Posterior cingulate gyrus (tissue), 11 donors: ENCODE measurements at regions not wholly inside any gene's neighbourhood (a gene's known extent, or its start where the extent isn't known, plus 50 kb on each side); places are given as distances from the start of the nearest gene placed in this dataset.
"Not testable (repeated sequence)": the region's sequence is repeated elsewhere in the genome, so short reads cannot be mapped to it uniquely, and the experiment has no call there.

Source experiments
- DNase-seq, 10 donors: peaks; one replicate each; pipeline versions ENCODE4 v3.0.0 to v3.0.0-alpha.2; 2020 to 2021; ENCODE audit warnings: mixed read lengths in 3 of 10
- intact Hi-C: fragments of 100-400 bp; cut with DNase I; formaldehyde crosslinking; loops from one replicate; pipeline ENCODE4 v1.15.1; 2023

DNA sequence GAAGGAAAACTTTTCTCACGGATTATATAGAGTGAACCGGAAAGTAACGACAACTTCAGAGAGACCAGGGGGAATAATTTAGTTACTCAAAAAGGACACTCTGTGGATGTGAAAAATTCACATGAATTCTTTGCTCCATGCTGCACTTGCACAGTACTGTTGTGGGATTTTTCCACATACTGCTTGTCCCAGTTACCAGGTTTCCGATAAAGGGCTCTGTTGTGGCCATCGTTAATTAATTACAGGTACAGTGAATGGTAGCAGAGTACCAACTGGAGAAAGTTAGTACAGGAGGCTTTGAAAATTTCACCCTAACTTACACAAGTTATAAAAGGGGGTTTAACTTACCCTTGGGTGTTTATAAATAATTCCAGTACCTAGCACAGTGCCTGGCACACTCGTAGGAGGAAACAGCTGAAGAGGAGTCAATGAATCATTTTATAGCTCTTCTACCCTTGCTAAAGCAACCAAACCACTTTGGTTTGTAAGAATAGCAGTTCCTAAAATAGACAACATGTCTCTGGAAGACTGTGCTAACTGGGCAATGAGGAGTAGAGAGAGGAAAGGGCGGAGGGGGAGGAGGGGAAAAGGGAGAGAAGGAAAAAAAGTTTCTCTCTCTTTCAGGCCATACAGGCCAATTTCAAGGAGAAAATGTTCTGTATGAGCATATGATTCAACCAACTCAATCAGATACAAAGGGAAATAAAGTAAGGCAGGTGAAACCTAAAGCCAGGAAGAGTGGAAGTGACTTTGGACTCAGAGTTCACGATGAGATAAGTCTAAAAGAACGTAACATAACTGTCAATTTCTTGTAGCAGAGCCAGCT, 98.3 kb upstream of the MAGI3 start:
- intact Hi-C loops = no loop called here
- DNase-seq = no peak

DNA sequence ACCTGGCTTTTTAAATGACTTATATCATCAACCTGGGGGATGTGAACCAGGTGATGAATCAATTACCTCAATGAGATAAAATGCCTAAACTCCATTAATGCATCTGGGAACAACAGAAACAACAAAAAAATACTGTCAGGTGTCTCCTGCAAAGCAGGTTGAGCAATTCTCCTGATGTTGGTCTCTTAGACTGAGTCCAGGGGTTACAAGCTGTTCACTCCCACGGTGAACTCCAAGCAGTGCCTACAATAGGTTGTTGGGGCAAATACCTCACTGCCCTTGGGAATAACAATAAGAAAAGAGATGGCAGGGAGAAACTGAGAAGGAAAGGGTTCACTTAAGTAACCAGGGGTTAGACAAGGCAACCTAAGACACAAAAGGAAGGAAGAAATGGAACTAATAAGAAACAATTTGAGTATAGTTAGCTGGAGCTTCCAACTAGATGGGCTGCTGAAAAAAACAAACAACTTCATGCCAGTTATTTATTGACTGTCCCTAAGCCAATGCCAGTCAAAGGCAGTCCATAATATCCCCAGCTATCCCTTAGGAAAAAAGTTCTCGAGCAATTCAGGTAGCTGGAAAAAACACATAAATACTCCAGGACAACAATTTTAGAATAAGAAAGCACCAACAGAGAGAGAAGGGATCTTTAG, 97.6 kb upstream of the MAGI3 start:
- intact Hi-C loops = no loop called here
- DNase-seq = no peak

DNA sequence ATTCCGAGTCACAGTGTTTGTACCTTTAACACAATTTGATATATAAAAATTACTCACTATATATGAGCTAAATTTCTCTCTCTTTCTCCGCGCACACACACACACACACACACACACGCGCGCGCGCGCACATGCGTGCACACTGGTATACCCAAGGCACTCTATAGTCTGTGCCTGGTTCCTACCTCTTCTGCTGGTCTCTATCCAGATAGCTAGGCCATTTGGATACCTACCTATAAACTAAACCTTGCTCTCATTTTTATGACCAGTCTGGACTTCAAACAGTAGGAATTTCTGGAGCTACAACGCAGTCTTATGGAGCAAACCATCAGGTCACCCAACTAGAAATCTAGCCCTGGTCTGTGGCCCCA, 97.1 kb upstream of the MAGI3 start:
- intact Hi-C loops = no loop called here
- DNase-seq = no peak

DNA sequence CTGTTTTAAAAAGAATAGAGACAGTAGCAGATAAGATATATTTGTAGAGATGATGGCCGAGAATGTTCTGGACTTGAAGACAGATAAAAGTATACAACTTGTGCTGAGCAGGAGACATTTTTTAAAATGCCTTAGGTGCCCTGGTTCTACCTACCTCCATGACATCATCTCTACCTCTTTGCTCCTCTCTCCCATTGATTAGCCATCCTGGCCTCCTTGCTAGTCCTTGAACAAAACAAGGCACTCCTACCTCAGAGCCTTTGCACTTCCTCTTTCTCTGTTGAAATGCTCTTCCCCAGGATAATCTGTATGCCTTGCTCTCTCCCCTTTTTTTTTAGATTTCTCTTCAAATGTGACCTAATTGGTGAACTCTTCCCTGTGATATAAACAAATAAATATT, 92.6 kb upstream of the MAGI3 start:
- DNase-seq = no peak

DNA sequence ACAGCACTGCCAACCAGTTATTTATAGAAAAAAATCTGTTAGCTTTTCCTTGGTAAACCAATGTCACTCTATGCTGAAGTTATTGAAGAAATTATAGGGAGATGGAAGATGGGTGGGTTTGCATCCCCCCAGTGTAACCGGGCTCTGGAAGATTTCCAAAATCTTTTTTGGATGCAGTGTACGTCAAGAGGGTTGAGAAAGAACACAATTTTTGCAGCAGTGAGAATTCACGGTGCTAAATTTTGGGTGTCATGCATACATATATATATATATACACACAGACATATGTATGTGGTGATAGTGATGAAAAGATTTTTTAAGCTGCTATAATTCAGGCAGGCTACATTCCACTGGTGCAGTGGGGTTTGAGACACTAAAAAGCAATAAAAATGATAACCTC, 91.4 kb upstream of the MAGI3 start:
- intact Hi-C loops = no loop called here
- no peak for DNase-seq

More for the DNA sequence above, 92.6 kb upstream of the MAGI3 start:
- intact Hi-C loops = no loop called here

DNA sequence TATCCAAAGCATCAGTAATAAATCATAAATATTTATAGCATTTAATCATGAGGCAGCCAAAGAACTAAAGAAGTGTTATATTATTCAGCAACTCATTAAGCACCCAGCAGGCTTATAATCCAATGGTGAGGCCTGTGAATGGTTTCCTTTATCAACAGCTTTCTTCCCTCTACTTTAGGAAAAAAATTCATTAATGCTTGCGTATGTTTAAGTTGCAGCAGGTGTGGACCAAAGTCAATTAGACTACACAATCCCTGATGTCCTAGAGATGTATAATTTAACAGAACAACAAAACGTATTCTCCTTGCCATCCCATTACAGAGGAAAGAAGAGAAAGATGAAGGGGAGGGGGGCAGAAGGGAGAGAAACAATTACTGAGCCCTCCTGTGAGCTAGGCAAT, 87.7 kb upstream of the MAGI3 start:
- DNase-seq = no peak

DNA sequence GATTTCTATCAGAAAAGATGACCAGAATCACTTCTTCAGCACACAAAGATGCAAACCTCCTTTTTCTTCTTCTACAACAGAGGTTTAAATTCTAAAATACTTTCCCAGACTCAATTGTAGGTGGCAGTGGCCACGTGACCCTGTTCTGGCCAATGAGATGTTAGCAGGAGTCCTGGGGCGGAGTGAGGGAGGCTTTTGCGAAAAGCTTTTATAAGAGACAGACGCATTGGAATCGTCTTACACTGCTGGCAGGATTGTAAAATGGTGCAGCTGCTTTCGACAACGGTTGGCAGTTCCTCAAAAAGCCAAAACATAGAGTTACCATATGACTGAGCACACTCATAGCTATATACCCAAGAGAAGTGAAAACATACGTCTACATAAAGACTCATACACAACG, 87.0 kb upstream of the MAGI3 start:
- peak in 2 of 10 donors; percentile 9 to 12 for DNase-seq

More for the DNA sequence above, 87.7 kb upstream of the MAGI3 start:
- intact Hi-C loops = no loop called here

DNA sequence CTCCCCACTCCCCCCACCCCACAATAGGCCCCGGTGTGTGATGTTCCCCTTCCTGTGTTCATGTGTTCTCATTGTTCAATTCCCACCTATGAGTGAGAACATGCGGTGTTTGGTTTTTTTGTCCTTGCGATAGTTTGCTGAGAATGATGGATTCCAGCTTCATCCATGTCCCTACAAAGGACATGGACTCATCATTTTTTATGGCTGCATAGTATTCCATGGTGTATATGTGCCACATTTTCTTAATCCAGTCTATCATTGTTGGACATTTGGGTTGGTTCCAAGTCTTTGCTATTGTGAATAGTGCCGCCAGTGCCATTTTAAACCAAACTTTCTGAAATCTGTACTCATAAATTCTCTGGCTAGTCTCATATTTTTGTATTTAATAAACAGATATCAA, 85.3 kb upstream of the MAGI3 start:
- DNase-seq, intact Hi-C loops: not testable (repeated sequence)

More for the DNA sequence above, 87.0 kb upstream of the MAGI3 start:
- intact Hi-C loops = no loop called here

DNA sequence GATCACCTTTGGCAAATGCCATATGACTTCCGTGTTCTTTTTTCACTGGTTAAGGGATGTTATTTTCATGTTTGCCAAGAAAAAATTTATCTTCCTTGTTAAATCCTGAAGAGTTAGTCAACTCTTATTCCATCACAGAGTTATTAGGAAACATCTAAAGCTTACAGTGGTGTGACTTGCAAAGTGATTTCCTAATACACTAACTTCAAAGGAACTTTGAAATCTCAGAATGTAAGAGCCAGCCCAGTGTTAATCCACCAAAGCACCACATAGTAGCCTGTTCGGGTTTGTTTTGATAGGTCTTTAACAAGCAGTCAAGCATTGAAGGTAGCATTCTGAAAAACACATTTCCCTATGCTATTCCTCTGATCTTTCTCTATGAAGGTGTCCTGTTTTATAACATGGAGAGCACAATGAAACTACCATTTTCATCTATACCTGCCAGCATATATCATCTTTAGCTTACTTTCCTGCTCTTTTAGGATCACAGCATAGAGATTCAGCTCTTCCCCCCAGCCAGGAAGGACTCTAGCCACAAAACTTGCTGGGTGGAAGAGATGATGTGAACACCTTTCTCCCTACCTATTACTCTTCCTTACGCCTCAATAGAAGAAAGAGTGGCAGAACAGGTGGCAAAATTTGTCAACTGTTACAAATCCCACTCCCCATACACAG, 82.4 kb upstream of the MAGI3 start:
- DNase-seq = no peak
- intact Hi-C loops = no loop called here

DNA sequence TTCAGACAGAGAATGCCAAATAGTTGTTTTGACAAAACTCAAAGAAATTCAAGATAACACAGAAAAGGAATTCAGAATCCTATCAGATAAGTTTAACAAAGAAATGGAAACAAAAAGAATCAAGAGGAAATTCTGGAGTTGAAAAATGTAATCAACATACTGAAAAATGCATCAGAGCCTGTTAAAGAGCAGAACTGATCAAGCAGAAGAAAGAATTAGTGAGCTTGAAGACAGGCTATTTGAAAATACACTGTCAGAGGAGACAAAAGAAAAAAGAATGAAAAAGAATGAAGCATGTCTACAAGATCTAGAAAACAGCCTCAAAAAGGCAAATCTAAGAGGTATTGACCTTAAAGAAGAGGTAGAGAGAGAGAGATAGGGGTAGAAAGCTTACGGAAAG, 77.7 kb upstream of the MAGI3 start:
- DNase-seq, intact Hi-C loops: not testable (repeated sequence)

DNA sequence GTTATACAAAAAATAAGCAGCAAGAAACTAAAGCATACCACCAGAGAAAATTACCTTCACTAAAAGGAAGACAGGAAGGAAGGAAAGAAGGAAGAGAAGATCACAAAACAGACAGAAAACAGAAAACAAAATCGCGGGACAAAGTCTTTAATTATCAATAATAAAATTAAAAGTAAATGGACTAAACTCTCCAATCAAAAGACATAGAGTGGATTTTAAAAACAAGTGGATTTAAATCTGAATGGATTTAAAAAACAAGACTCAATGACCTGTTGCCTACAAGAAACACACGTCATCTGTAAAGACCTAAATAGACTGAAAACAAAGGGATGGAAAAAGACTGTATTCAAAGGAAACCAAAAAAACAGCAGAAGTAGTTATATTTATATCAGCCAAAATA, 75.7 kb upstream of the MAGI3 start:
- intact Hi-C loops = no loop called here
- DNase-seq = no peak

DNA sequence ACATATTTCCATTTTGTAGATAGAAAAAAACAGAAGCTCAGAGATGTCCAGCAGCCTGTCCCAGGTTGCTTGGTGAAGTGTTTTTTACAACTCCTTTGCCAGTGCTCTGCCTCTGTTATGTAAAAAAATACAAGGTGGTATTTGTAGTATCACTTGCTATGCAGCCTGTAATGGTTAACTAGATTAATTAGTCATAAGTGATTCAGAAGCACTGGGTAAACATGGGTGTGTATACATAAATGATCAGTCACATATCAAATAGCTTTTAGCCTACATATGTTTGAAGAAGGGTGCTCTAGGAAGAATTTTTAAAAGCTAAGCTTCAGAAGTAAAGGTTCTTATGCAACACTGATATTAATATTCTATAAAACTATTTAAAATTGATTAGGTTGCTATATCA, 70.0 kb upstream of the MAGI3 start:
- intact Hi-C loops = no loop called here
- no peak for DNase-seq

DNA sequence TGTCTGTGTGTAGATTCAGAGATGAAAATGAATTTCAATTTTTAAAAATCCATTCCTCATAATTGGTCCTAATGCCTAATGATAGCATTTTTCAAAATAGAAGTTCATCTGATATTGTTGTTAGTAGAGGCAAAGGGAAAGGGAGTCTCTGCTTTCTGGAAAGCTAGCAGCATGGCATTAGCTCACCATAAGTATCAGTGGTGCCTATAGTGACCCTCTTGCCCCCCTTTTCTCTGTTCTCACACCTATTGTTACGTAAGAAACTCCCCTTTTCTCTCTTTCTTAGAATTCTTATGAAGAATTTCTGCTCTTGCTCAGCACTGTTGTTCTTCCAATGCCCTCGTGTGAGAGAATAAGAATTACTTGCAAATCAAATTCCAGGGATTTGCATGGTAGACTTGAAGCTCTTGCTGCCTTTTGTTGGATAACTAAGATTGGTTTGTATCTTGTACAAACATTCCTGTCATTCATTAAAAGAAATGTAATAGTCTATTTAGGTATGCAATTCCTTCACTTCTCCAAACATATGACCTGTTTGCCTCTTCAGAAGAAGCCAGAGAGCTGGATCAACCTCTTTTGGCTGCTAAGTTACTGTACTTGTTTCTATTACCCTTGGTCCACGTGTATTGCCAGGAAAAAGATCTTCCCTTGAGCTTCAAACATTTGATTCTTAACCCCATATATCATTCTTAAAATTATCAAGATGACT, 69.2 kb upstream of the MAGI3 start:
- intact Hi-C loops = no loop called here
- no peak for DNase-seq

DNA sequence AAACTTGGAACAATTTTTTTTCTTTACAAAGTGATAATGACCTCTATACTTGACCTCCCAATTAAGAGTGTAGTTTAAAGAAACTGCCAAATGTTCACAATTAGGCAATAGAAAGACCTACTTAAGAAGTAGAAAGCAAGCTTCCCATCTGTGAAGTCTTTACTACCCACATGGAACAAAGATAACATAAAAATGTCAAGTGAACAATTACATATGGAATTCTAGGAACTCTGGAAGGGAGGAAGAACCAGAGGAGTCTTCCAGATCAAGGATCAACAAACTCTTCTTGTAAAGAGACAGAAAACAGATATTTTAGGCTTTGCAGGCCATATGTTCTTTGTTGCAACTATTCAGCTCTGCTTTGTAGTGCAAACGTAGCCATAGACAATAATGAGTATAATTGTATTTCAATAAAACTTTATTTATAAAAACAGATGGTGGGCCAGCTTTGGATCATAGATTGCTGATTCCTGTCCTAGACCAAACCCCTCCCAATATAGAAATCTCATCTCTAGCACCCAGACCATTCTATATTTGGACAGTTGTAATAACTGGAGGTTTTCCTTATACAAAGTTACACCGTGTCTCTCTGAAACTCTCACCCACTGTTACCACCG, 68.4 kb upstream of the MAGI3 start:
- intact Hi-C loops = no loop called here
- DNase-seq = no peak

DNA sequence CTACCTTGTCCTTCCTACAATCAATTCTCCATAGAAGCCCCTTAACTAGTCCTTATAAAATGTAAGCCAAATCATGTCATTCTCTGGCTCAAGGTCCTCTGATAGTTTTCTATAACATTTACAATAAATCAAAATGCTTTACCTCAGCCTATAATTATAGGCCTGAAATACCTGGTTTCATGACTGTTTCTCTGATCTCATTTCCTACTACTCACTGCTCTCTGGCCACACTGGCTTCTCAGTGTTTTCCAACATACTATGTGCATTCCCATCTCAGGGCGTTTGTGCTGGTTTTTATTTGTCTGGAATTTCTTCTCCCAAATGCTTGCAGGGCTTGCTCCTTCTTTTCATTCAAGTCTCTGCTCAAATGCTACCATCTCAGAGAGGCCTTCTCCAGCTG, 67.9 kb upstream of the MAGI3 start:
- intact Hi-C loops = no loop called here

DNA sequence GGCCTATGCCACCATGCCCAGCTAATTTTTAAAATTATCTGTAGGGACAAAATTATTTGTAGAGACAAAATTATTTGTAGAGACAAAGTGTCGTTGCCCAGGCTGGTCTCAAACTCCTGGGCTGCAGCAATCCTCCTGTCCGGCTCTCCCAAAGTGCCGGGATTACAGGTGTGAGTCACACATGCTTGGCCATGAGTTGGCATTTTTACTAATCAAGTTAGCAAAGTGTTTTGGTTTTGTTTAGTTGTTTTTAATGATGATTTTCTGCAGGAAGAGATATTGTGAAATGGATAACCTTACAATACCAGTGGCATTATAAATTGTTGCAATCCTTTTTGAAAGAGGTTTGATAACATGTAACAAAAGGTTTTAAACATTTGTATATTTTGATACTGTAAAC, 65.3 kb upstream of the MAGI3 start:
- no peak for DNase-seq
- intact Hi-C loops = no loop called here

More for the DNA sequence above, 67.9 kb upstream of the MAGI3 start:
- DNase-seq = no peak

DNA sequence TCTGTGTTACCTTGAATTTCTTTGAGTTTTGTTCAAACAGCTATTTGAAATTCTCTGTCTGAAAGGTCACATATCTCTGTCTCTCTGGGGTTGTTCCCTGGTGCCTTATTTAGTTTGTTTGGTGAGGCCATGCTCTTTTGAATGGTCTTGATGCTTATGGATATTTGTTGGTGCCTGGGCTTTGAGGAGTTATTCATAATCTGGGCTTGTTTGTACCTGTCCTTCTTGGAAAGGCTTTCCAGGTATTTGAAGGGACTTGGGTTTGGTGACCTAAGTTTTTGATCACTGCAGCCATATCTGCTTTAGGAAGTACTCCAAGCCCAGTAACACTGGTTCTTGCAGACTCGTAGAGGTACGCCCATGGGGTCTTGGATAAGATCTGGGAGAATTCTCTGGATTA, 63.3 kb upstream of the MAGI3 start:
- intact Hi-C loops = no loop called here
- no peak for DNase-seq

DNA sequence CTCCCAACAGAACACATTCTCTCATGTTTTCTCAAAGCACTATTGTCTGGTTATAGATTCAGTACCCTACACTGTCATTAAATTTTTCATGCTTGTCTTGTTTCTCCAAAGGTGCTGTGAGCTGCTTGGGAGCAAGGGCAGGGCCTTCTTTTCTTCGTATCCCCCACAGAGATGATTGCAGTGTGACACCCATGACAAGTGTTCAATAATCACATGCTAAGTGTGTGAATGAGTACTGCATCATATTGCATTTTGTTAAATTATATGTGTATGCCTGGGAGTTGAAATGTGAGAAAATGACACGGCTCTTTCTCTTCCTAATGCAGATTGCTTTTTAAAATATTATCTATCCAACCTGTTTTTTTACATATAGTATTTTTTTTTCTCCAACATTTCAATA, 57.3 kb upstream of the MAGI3 start:
- DNase-seq = no peak
- intact Hi-C loops = no loop called here

DNA sequence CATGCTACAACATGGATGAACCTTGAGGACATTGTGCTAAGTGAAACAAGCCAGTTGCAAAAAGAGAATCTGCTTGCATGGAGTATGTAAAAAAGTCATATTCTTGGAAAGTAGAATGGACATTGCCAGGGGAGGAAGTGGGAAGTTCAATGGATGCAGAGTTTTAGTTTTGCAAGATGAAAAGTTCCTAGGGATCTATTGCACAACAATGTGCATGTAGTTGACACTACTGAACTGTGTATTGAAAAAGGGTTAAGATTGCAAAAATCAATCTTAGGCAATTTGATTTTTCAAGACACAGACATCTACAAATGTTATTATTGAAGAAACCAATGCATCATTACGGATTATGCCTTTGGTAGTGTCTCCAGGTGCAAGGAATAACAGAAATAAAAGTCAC, 50.3 kb upstream of the MAGI3 start:
- no peak for DNase-seq
- intact Hi-C loops = no loop called here
